KBM-7 (cell line): ENCODE measurements at regions not wholly inside any gene's neighbourhood (a gene's known extent, or its start where the extent isn't known, plus 50 kb on each side); places are given as distances from the start of the nearest gene placed in this dataset.

ENCODE experiments used
- DNase-seq: peaks from one replicate; pipeline ENCODE4 v3.0.0-alpha.2; 2015
- in situ Hi-C: fragments of 300-500 bp; cut with MboI; formaldehyde crosslinking; loops from 2 replicates; pipeline ENCODE4 v1.14.3; 2020; ENCODE audit warnings: low sequenced_read_pairs, low pct_unique_long_range_greater_than_20kb, mixed read lengths

DNA sequence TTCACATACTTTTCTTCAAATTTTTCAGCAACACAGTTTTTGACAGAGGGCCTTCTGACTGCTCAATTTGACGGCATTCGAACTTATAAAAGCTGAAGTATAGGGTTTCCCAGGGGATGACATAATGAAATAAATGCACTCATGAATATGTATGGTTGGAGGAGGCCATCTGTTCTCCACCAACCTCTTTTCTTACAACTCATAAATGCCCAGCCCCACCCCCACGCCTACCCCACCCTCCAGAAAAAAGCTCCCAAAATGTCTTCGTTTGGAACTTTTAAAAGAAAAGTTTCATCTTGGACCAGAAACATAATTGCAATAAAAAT is 211.6 kb upstream of the LRRN1 start:
- DNase-seq, result no peak
- in situ Hi-C loops, result no loop called here

DNA sequence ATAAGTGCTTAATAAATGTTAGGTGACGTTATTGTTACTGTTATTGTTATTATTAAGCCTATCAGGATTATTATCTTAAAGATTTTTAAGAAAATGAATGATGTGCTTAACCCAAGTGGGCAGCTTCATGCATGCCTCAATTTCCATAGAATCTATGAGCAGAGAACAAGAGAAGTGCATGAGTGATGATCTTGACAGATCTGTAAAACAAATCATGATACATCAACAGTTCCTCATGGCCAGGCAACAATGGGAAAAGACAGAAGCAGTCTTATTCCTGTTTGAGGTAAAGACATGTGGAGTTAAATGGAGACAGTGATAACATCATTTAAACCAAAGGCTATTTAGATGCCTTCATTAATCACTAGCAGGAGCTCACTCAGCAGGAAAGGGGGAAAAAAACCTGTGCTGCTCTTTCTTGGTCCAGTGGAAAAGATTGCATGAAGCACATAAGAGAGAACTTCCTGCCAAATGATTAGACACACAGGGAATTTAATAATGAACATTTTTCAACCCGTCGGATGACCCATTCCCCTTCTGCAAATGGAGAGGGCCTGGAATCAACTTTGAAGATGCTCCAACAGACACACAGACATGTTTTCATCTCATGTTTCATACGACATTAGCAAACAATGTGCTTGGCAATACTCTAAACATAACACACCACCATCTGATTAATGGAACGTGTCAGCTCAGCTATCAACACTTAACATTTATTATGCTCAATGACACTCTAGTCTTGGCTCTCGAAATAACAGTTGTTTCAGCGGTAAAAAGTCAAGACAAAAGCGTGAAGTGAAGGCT is 212.2 kb upstream of the LRRN1 start:
- no peak for DNase-seq
- in situ Hi-C loops, result no loop called here

DNA sequence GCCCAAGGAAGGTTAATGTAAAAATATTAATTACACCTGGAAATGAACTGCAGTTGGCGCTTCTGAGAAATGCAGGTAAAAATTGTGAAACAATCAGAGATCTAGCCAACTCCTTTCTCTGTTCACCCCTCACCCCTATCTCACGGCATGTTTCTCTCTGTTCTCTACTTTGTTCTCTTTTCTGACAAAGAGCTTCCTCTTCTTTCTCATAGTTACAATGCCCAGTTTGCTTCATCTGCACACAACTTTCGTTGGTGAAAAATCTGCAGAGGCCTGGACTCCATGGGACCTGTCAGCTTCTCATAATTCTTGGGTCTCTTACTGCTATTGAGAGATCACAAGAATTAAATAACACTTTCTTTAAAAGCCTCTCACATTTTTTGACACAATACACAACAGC is 212.9 kb upstream of the LRRN1 start:
- in situ Hi-C loops, result no loop called here
- DNase-seq, result no peak

DNA sequence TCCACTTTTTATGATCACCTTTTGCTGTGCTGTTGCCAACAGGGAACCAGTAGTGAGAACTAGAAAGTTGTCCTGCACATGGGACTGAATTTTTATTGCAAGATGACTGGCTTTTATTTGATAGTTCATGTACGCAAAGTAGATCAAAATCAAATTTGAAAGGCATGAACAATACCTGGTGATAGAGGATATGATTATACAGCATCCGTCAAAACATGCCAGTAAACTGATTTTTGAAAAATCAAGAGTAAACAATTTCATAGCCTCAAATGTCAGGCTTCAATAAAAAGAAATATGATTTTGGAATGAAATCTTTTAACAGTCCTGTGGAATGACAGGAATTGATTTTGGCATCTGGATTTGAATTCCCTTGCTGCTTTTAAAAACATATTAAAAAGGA is 219.6 kb upstream of the LRRN1 start:
- in situ Hi-C loops, result no loop called here
- no peak for DNase-seq

DNA sequence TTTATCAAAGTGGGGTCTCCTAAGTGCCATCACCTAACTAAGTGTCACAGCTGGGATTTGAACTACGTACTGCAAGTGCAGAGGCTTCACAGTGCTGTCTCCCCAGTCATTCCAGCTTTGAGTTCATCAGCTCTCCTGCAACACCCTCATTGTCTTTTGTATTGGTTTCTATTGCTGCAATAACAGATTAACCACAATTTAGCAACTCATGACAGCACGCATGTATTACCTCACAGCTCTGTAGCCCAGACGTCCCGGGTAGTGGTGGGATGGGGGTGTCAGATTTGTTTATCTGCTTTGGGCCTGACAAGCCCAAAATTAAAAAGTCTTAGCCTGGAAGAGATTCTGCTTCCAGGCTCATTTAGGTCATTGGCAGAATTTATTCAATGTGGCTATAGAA is 220.5 kb upstream of the LRRN1 start:
- no peak for DNase-seq
- in situ Hi-C loops, result no loop called here

DNA sequence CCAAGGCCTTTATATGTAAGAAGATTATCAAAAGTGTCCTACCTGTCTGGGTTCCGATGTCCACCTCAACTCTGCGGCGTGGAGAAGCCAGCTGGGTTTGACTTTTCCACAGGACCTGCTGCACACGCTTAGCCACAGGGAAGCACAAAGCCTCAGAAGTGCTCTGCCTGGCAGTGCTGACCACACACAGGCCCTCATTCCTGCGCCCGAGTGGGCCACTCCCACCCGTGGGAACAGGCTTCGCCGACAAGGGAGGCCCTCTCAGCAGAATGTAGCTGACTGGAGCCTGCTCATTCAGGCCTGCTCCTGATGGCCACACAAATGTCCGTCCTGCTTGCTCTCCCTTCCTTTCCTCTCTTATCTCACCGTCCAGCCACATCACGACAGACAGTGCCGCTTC is 221.4 kb upstream of the LRRN1 start:
- in situ Hi-C loops, result no loop called here
- no peak for DNase-seq

DNA sequence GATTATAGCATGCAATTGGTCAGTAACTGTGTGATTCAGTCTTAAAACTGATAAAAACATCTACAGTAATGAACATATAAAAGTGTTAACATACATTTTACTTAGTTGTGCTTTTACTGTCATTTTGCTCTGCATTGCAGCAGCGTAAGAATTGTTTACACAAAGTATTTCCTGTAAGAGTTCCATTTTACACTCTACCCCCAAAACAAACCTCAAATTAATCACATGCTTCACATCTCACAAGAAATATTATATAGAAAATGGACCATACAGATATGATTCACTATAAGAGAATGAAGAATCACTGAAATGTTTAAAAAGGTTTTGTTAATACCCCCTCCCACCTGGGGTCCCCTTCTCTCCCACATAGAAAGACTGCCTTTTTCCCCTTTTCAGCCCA is 225.9 kb upstream of the LRRN1 start:
- DNase-seq, result no peak
- in situ Hi-C loops, result no loop called here

DNA sequence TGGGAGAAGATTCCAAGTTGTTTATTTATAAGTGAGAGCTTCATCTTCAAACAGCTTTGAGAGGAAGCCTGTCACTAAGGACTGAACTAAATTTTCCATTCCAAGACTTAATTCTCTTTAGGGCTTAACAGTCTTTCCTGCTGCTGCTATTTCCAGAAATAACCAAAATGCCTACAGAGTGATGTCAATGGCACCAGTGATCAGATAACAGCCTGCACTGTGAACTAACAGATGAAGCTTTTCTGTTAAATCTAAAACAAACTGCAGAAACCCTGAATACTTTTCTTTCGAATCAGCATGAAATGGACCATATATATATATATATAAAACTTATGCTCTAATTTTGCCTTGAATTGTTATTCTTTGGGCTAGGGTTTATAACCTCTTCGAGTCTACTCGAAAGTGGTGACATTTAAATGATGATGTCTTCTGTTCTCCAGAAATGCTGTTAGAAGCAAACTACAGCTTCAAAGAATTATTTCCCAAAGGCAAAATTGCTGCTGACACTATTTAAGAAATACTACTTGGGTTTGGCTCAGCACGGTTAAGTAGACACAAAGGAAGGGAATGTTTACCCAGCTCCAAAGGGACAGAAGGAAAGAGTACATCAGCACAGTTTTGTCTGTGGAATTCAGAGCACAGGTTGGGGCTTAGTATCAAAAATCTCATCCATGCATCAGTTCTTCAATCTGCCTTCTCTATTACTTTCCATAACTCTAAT is 238.5 kb upstream of the LRRN1 start:
- in situ Hi-C loops, result no loop called here
- DNase-seq, result no peak

DNA sequence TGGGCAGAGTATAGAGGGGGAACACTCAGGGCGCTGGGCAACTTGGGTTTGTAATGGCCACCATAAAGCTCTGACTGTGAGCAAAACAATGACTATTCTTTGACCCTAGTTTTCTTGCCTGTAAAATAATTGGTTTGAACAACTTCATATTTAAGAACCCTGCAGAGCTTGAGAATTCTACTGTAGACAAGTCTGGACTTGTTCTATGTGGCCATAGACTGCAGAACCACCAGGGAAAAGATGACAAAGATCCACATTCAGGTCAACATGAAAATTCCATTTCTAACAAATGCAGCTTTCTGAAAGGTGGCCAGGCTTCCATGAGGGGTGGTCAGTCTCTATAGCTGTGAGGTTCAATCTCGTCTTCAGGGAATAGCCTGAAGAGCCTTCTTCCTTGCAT is 239.4 kb upstream of the LRRN1 start:
- in situ Hi-C loops, result no loop called here
- DNase-seq, result peak; percentile 3

DNA sequence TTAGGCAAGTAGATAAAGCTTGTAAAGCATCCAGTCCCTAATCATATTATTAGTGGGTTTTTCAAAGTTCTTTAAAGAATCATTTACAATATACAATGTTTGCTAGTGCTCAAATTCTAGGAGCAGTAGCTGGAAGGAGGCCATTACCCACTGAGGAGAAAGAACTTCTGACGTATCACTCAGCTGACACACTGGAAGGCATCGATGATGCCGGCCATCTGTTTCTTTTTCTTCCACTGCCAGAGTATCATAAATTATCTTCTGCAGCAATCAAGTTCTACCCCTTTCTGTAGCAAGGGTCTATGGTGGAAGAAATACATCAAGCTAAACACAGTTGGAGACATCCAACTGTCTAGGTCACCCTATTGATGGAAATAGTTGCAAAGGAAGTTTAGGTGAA is 243.2 kb upstream of the LRRN1 start:
- in situ Hi-C loops, result no loop called here
- DNase-seq, result no peak

DNA sequence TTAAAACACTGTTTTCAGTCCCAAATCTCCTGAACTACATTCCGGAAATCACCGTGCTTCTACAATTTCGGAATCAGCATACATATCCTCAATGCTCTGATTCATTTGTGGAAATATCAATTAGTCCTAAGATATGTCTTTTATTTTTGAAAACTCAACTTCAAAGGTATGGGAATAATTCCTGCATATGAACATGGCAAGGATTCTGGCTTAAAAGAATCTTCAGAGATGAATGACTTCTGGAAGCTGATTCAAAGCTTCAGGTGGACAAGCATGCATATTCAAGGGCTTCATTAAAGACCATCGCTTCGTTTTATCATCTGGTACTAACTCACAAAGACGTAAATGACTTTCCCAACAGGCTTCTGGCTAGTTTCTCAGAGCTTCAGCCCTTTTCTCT is 246.0 kb upstream of the LRRN1 start:
- no peak for DNase-seq
- in situ Hi-C loops, result no loop called here

DNA sequence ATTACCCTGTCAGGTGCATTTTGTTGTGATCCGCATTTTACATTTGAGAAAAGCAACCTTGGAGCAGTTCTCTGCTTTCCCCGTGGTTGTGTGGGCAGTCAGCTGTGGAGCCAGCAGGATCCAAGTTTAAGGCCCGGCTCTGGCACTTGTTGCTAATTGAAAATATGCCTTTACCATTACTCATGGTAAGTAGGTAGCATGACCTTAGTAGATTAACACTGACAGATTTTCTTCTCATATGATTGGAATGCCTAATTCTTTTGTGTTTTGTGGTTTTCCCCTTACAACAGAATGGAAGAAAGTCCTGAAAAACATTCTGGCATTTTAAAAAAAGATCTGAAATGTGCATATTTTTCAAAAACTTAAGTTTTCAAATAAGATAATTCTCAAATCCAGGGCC is 246.5 kb upstream of the LRRN1 start:
- DNase-seq, result no peak
- in situ Hi-C loops, result no loop called here

DNA sequence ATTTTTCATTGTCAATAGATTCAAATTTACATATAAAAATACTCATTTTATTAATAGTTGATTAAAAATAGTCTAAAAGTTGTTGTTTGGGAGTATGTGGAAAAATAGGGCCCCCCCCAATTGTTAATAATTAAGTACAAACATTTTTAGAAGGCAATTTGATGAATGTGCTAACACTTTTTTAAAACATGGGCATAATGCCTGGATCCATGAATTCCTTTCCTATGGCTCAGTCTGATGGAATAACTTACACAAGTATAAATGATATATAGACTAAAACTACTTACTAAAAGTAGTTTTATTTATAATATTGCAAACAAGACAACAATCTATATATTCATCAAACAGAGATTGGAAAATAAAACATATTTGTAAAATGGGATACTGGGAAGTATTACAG is 247.2 kb upstream of the LRRN1 start:
- in situ Hi-C loops, result no loop called here

DNA sequence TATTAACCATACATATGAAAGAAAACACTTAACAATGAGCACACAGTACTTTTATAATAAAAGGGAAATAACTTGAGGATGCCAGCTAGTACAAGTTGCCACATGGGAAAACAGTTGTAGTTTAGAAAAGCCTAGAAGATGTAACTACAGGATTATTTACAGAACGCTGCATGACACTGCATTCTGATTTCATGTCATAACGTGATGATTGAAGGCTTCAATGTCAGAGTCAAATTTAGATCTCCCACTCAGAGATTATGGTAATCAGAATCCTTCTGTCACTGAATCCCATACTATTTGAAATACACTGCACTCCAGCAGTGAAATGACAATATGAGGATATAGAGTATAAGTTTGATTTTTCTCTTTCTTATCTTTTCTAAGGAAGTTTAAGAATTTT is 253.9 kb upstream of the LRRN1 start:
- DNase-seq, result no peak
- in situ Hi-C loops, result no loop called here

More for the DNA sequence above, 247.2 kb upstream of the LRRN1 start:
- DNase-seq, result no peak

DNA sequence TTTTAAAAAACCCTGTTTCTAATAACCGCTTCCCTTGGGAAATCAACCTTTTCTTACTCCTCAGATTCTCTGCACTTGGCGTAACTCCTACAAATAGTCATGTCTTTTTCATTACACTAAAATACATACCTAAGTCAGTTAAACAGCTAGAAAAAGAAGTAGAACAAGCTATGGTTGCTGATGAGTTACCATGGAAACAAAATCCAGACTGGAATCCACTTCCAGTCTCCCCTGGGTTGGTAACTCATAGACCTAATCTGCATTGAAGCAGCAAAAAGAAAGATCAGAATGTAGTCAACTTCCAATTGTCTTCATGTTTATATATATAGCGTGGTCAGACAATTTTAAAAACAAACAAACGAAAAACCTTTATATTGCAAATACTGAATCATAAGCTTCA is 260.8 kb upstream of the LRRN1 start:
- DNase-seq, result no peak
- in situ Hi-C loops, result no loop called here

DNA sequence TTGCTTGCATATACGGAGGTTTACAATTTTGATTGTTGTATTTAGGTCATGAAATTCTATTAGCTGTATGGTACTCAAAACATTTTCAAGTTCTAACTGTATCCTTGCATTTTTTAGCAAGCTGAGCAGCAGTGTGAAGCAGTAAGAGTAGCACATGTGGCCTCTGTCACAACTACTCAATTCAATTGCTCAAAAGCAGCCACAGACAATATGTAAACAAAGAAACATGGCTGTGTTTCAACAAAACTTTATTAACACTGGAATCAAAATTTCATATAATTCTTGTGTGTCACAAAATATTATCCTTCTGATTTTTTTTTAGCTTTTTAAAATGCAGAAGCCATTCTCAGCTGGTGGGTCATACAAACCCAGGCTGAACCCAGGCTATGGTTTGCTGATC is 266.7 kb upstream of the LRRN1 start:
- DNase-seq, result no peak
- in situ Hi-C loops, result no loop called here

DNA sequence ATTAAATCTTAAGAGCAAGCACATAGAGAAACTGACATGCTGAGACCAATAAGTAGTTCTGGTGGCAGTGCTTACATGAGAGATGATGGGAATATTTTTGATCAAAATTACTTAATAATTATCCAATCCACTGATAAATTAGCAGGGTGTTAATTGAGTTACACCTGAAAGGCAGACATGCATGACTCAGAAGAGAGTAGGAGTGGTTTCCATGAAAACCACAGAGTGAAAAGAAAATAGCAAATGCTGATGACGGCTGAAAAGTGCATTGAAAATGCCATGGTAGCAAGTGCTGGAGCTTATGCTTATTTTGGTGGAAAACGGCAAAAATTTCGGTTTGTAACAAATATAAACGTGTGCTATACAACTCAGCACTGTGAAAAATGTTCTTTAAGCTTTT is 267.8 kb upstream of the LRRN1 start:
- in situ Hi-C loops, result no loop called here
- no peak for DNase-seq

DNA sequence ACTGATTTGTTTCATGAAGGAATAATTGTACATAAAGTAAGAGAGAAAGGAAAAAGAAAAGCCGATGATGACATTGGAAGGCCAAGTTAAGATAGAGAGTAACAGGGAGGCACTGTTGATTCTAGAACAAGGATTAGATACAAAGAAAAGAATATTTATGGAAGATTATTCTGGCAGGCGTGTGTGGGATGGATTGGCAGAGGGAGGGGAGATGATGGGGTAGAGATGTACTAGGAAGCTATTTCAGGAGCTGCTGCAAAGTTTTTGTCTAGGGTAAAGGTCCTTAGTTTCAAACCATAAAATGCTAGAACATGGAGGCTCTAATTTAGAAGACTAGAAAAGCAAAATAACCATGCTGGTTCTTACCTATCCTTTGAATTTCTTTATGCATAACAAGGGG is 280.0 kb upstream of the LRRN1 start:
- DNase-seq, result no peak
- in situ Hi-C loops, result no loop called here

DNA sequence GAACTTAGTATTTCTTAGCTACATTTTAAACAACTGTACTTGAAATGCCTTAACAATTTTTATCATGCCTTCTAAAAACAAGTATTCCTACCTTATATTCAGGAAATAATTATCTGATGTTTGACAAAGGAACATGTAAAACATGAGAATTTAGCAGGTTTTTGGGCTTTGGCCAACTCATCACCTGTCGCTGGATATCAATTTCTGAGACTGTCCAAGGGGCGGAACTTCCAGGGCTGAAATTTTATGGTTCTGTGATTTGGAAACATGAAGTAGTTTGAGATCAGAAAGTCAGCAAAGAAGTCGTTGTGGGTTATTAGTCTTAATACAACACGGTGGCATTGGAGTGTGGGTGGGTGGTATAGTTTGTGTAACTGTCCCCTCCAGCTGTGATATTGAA is 282.2 kb upstream of the LRRN1 start:
- in situ Hi-C loops, result no loop called here

DNA sequence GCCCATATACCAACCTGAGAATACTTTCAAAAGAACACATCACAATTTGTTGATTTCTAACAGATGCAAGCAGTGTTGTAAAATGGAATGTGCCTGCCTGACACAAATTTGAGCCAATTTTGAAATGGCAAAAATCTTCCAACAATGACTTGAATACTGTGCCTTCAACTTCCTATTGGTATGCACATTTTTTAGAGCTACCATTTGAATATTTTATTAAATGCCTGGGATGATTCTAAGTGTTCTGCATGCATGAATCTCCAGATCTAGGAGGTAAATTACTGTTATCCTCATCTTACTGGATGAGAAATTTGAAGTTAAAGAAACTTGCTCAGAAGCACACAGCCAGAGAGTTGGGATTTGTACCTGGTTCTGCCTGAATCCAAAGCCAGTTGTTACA is 282.8 kb upstream of the LRRN1 start:
- DNase-seq, result no peak
- in situ Hi-C loops, result no loop called here

More for the DNA sequence above, 282.2 kb upstream of the LRRN1 start:
- DNase-seq, result no peak

DNA sequence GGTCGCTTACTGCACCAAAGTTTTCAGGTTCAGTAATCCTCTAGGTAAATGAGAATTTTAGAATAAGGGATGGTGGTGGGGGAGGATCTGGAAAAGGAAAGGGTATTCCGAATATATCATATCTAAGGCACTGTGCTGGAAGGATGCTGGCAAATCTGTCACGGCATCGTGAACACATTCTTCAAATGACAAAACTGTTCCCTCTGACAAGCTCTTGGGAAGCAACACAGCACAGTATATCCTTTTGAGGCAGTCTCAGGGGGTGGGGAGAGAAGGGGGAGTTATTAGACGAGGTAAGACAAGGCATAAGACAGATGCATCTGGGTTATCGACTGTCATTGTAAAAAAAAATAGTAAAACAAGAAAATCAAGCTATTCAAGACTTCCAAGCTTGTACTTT is 289.6 kb upstream of the LRRN1 start:
- in situ Hi-C loops, result no loop called here
- no peak for DNase-seq
